IMR-90 (cell line): ENCODE measurements at regions not wholly inside any gene's neighbourhood (a gene's known extent, or its start where the extent isn't known, plus 50 kb on each side); places are given as distances from the start of the nearest gene placed in this dataset.
A peak's percentile ranks its signal among the peaks of the same experiment; 100 is the strongest.

Experiments
- ATAC-seq: fragments of 200-7000 bp; cut with Tn5 transposase; 2 replicates; pipeline ENCODE4 v1.9.1; 2020; ENCODE audit warnings: low read depth, mild to moderate bottlenecking, moderate library complexity
- BruUV-seq: library from RNA; stranded (reverse); fragments of 400-500 nt; replicated peaks from 2 replicates; lab custom pipeline; 2021; lab: Mats Ljungman, UMichigan
- CTCF ChIA-PET: fragments of 300-600 bp; formaldehyde crosslinking; extraction: SDS; loops from one replicate; lab custom pipeline; 2021; ENCODE audit warnings: antibody characterized with exemption; lab: Yijun Ruan, JAX
- POLR2A ChIA-PET: fragments of 300-600 bp; sonication (Branson Sonifier 250); formaldehyde crosslinking; loops from one replicate; lab custom pipeline; 2022; ENCODE audit warnings: antibody characterized with exemption; ENCODE audit not compliant: unreplicated experiment; lab: Charles Lee
- DNase-seq: peaks from one replicate; pipeline ENCODE4 v3.0.0; 2013
- H2AFZ ChIP-seq: replicated peaks from 2 replicates; pipeline ENCODE3; 2013; ENCODE audit warnings: low read length, mild to moderate bottlenecking; ENCODE audit not compliant: poor library complexity
- H2AK5ac ChIP-seq: 2 replicates; pipeline ENCODE4 v1.6.1; 2013; ENCODE audit warnings: low read depth, low read length, inconsistent platforms
- H2AK9ac ChIP-seq: replicated peaks from 2 replicates; pipeline ENCODE3; 2013; ENCODE audit warnings: mild to moderate bottlenecking, low read depth, low read length, moderate library complexity; ENCODE audit not compliant: poor library complexity
- H2BK120ac ChIP-seq: 2 replicates; pipeline ENCODE4 v1.6.1; 2013; ENCODE audit warnings: low read depth, low read length, inconsistent platforms
- H2BK15ac ChIP-seq: 3 replicates; pipeline ENCODE4 v1.6.1; 2013; ENCODE audit warnings: low read depth, low read length, inconsistent platforms
- H2BK20ac ChIP-seq: 2 replicates; pipeline ENCODE4 v1.6.1; 2013; ENCODE audit warnings: low read depth, mild to moderate bottlenecking, inconsistent platforms, low read length, moderate library complexity
- H2BK5ac ChIP-seq: 2 replicates; pipeline ENCODE4 v1.6.1; 2013; ENCODE audit warnings: mild to moderate bottlenecking, low read depth, low read length, inconsistent platforms; ENCODE audit not compliant: poor library complexity, severe bottlenecking
- H3K14ac ChIP-seq: replicated peaks from 2 replicates; pipeline ENCODE4 v1.6.1; 2013; ENCODE audit warnings: low read depth, low read length, inconsistent platforms
- H3K18ac ChIP-seq: 2 replicates; pipeline ENCODE4 v1.6.1; 2013; ENCODE audit warnings: low read depth, low read length, control low read depth
- H3K23ac ChIP-seq: 2 replicates; pipeline ENCODE4 v1.6.1; 2013; ENCODE audit warnings: low read depth, low read length, inconsistent platforms
- H3K27ac ChIP-seq: 2 replicates; pipeline ENCODE4 v1.5.1; 2013; ENCODE audit warnings: mild to moderate bottlenecking, control low read depth, low read length; ENCODE audit not compliant: insufficient read depth
- H3K27me3 ChIP-seq: 2 replicates; pipeline ENCODE4 v1.6.1; 2013; ENCODE audit warnings: low read length; ENCODE audit not compliant: control insufficient read depth, insufficient read depth
- H3K36me3 ChIP-seq: 2 replicates; pipeline ENCODE4 v1.6.1; 2013; ENCODE audit warnings: low read length, mixed read lengths; ENCODE audit not compliant: control insufficient read depth, insufficient read depth
- H3K4ac ChIP-seq: 2 replicates; pipeline ENCODE4 v1.6.1; 2013; ENCODE audit warnings: low read depth, low read length, inconsistent platforms
- H3K4me1 ChIP-seq: 2 replicates; pipeline ENCODE4 v1.6.1; 2013; ENCODE audit warnings: low read length, mixed read lengths; ENCODE audit not compliant: control insufficient read depth, insufficient read depth
- H3K4me2 ChIP-seq: 2 replicates; pipeline ENCODE4 v1.6.1; 2013; ENCODE audit warnings: low read depth, mild to moderate bottlenecking, control low read depth, low read length, moderate library complexity
- H3K4me3 ChIP-seq: 2 replicates; pipeline ENCODE4 v1.5.1; 2013; ENCODE audit warnings: low read depth, mild to moderate bottlenecking, control low read depth, low read length, moderate library complexity; ENCODE audit not compliant: insufficient read depth
- H3K56ac ChIP-seq: 2 replicates; pipeline ENCODE4 v1.6.1; 2013; ENCODE audit warnings: low read length, inconsistent platforms; ENCODE audit not compliant: insufficient read depth; ENCODE audit errors: extremely low read depth
- H3K79me1 ChIP-seq, 2 experiments: 2 replicates each; pipeline ENCODE4 v1.6.1; 2013; ENCODE audit warnings: low read length in 2 of 2, inconsistent platforms in 1 of 2, low read depth in 1 of 2
- H3K9ac ChIP-seq: 2 replicates; pipeline ENCODE4 v1.6.1; 2013; ENCODE audit warnings: low read depth, low read length, control low read depth
- H3K9me1 ChIP-seq: 2 replicates; pipeline ENCODE4 v1.6.1; 2013; ENCODE audit warnings: low read length, inconsistent platforms; ENCODE audit not compliant: insufficient read depth
- H3K9me3 ChIP-seq: 2 replicates; pipeline ENCODE4 v1.6.1; 2013; ENCODE audit warnings: low read length; ENCODE audit not compliant: control insufficient read depth, insufficient read depth
- H4K20me1 ChIP-seq: 2 replicates; pipeline ENCODE4 v1.6.1; 2013; ENCODE audit warnings: low read length, inconsistent platforms; ENCODE audit not compliant: insufficient read depth
- H4K5ac ChIP-seq: 2 replicates; pipeline ENCODE4 v1.6.1; 2013; ENCODE audit warnings: mild to moderate bottlenecking, low read depth, low read length, control low read depth
- H4K8ac ChIP-seq, 2 experiments: 2 replicates each; pipeline ENCODE4 v1.6.1; 2013; ENCODE audit warnings: low read depth in 2 of 2, low read length in 2 of 2, control low read depth in 1 of 2, inconsistent platforms in 1 of 2
- H4K91ac ChIP-seq: 2 replicates; pipeline ENCODE4 v1.6.1; 2013; ENCODE audit warnings: low read depth, low read length, inconsistent platforms; ENCODE audit not compliant: insufficient read depth
- BHLHE40 ChIP-seq: fragments of 150-350 bp; IDR thresholded peaks from 2 replicates; pipeline ENCODE4 v1.6.1; 2016; ENCODE audit warnings: mild to moderate bottlenecking, low read depth, low read length
- CEBPB ChIP-seq: IDR thresholded peaks from 2 replicates; pipeline ENCODE4 v1.6.1; 2012; ENCODE audit warnings: low read depth, low read length, improper control_type of control experiment
- CHD1 ChIP-seq: IDR thresholded peaks from 2 replicates; pipeline ENCODE4 v1.6.1; 2012; ENCODE audit warnings: low read depth, low read length, improper control_type of control experiment
- CTCF ChIP-seq: conservative IDR thresholded peaks from 2 replicates; pipeline ENCODE4 v1.5.1; 2012; ENCODE audit warnings: mild to moderate bottlenecking, low read depth, low read length, improper control_type of control experiment
- FOS ChIP-seq: fragments of 150-350 bp; IDR thresholded peaks from 2 replicates; pipeline ENCODE4 v1.6.1; 2016; ENCODE audit warnings: low read depth, low read length
- MAFK ChIP-seq: IDR thresholded peaks from 2 replicates; pipeline ENCODE4 v1.6.1; 2012; ENCODE audit warnings: low read depth, low read length, improper control_type of control experiment
- MAZ ChIP-seq: IDR thresholded peaks from 2 replicates; pipeline ENCODE4 v1.6.1; 2012; ENCODE audit warnings: low read depth, mild to moderate bottlenecking, low read length, improper control_type of control experiment, moderate library complexity, borderline replicate concordance
- MXI1 ChIP-seq: IDR thresholded peaks from 2 replicates; pipeline ENCODE4 v1.6.1; 2012; ENCODE audit warnings: low read depth, mild to moderate bottlenecking, low read length, moderate library complexity, borderline replicate concordance
- POLR2A ChIP-seq: IDR thresholded peaks from 2 replicates; pipeline ENCODE4 v1.6.1; 2012; ENCODE audit warnings: mild to moderate bottlenecking, low read depth, low read length
- RAD21 ChIP-seq: IDR thresholded peaks from 2 replicates; pipeline ENCODE4 v1.6.1; 2012; ENCODE audit warnings: low read length, improper control_type of control experiment
- RCOR1 ChIP-seq: IDR thresholded peaks from 2 replicates; pipeline ENCODE4 v1.6.1; 2012; ENCODE audit warnings: mild to moderate bottlenecking, low read length, improper control_type of control experiment; ENCODE audit not compliant: insufficient replicate concordance
- RFX5 ChIP-seq: IDR thresholded peaks from 2 replicates; pipeline ENCODE4 v1.8.0; 2012; ENCODE audit warnings: low read depth, mild to moderate bottlenecking, low read length, moderate library complexity
- SMC3 ChIP-seq: fragments of 150-350 bp; IDR thresholded peaks from 2 replicates; pipeline ENCODE4 v1.6.1; 2016; ENCODE audit warnings: low read depth, mild to moderate bottlenecking, antibody characterized with exemption, low read length, moderate library complexity
- WGBS, 2 experiments: methylation state at CpG; one replicate each; pipeline versions ENCODE4 v1.1.5 to v1.1.7; 2013; ENCODE audit warnings: missing lambda C conversion rate in 2 of 2; ENCODE audit not compliant: insufficient read length in 1 of 2; ENCODE audit errors: extremely low coverage in 2 of 2; 5-methylcytosine and 5-hydroxymethylcytosine counted together
- dilution Hi-C: fragments of 300-500 bp; cut with HindIII; formaldehyde crosslinking; loops from one replicate; pipeline ENCODE4 v1.14.3; 2018; ENCODE audit warnings: low sequenced_read_pairs; ENCODE audit not compliant: unreplicated experiment
- in situ Hi-C: fragments of 300-500 bp; cut with MboI; formaldehyde crosslinking; loops from 3 replicates; pipeline ENCODE4 v1.14.3; 2019; ENCODE audit warnings: low sequenced_read_pairs, inconsistent platforms, mixed read lengths
- intact Hi-C: fragments of 100-400 bp; cut with micrococcal nuclease; formaldehyde crosslinking; loops from 2 replicates; pipeline ENCODE4 v1.10.0; 2022
- TF ChIP-seq, protein P1 (sequence below): fragments of 150-350 bp; IDR thresholded peaks from 2 replicates; pipeline ENCODE4 v1.6.1; 2016; ENCODE audit warnings: low read depth, mild to moderate bottlenecking, low read length, moderate library complexity, borderline replicate concordance

GRCh38 chr5:93236807-93237421 lies 344.1 kb downstream of the NR2F1-AS1 start (continued):
- peak; percentile 89 for TF ChIP-seq CEBPB

DNA sequence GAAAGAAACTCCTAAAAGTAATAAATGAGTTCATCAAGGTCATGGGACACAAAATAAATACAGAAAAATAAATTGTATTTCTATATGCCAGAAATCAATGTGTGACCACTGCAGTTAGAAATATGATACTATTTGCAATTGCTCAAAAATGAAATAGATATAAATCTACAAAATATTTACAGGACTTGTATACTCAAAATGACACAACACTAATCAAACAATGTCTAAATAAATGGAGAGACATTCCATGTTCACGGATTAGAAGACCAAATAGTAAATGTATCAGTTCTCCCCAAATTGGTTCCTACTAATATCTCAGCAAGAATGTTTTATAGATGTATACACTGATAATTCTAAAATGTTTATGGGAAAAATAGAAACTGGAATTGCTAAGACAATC lies 345.3 kb downstream of the NR2F1-AS1 start:
- H3K9ac ChIP-seq: no peak overlapping the region
- H3K9me3 ChIP-seq: no peaks in the 10 kb centered on the region
- no peak overlapping the region for H2BK20ac ChIP-seq
- no peaks in the 10 kb centered on the region for H3K9me1 ChIP-seq
- ChIA-PET POLR2A (interaction anchor here (0.8 kb wide), 1 partner anchor 487 kb away, joined by 3 read pairs; no protein-coding TSS in a partner anchor), CTCF (no interaction called here)
- H3K36me3 ChIP-seq: no peaks in the 10 kb centered on the region
- H3K4me2 ChIP-seq: no peak overlapping the region
- intact Hi-C loops: no loop called here
- no peak overlapping the region for H4K8ac ChIP-seq
- peak overlapping the region; percentile 1; the same call in 1 of the 2 replicates for H3K4ac ChIP-seq
- no peak overlapping the region for H3K14ac ChIP-seq
- H3K18ac ChIP-seq: peak overlapping the region; percentile 28; the same call in 1 of the 2 replicates
- H2BK120ac ChIP-seq: no peak overlapping the region
- H3K27ac ChIP-seq: no peak overlapping the region
- no peak overlapping the region for H2AK9ac ChIP-seq
- H3K23ac ChIP-seq: no peak overlapping the region
- in situ Hi-C loops: no loop called here
- H3K79me1 ChIP-seq: no peaks in the 10 kb centered on the region
- H3K4me1 ChIP-seq: peaks cover 3% of the 10 kb centered on the region; the same call in 1 of the 2 replicates
- no peak overlapping the region for H2BK15ac ChIP-seq
- H2BK5ac ChIP-seq: peak overlapping the region; percentile 100
- H3K4me3 ChIP-seq: no peak overlapping the region
- DNase-seq: no peak
- ATAC-seq: no peak
- no peak overlapping the region for H2AFZ ChIP-seq
- no peak overlapping the region for H3K56ac ChIP-seq
- no peaks in the 10 kb centered on the region for H4K20me1 ChIP-seq
- BruUV-seq: no TSS peak
- no CpG with 5 or more reads among the region's 1 CpG for WGBS, 2 experiments
- H4K5ac ChIP-seq: no peak overlapping the region
- dilution Hi-C loops: no loop called here
- H2AK5ac ChIP-seq: no peak overlapping the region
- no peak overlapping the region for H4K91ac ChIP-seq
- no peaks in the 10 kb centered on the region for H3K27me3 ChIP-seq
- TF ChIP-seq RFX5: no peak
- no peak for TF ChIP-seq CEBPB
- TF ChIP-seq POLR2A: no peak
- TF ChIP-seq, protein P1, sequence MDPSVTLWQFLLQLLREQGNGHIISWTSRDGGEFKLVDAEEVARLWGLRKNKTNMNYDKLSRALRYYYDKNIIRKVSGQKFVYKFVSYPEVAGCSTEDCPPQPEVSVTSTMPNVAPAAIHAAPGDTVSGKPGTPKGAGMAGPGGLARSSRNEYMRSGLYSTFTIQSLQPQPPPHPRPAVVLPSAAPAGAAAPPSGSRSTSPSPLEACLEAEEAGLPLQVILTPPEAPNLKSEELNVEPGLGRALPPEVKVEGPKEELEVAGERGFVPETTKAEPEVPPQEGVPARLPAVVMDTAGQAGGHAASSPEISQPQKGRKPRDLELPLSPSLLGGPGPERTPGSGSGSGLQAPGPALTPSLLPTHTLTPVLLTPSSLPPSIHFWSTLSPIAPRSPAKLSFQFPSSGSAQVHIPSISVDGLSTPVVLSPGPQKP: no peak
- no peak for TF ChIP-seq RAD21
- TF ChIP-seq FOS: no peak
- no peak for TF ChIP-seq CTCF
- no peak for TF ChIP-seq BHLHE40
- no peak for TF ChIP-seq MXI1
- no peak for TF ChIP-seq MAZ
- TF ChIP-seq CHD1: no peak
- no peak for TF ChIP-seq RCOR1
- no peak for TF ChIP-seq SMC3
- TF ChIP-seq MAFK: no peak
